SK-N-SH treated with all-trans-retinoic acid at 6 μM for 48 hours (cell line): ENCODE measurements at regions not wholly inside any gene's neighbourhood (a gene's known extent, or its start where the extent isn't known, plus 50 kb on each side); places are given as distances from the start of the nearest gene placed in this dataset.

Experiments
- ATAC-seq: fragments of 200-7000 bp; cut with Tn5 transposase; 3 replicates; pipeline ENCODE4 v1.9.1; 2020; ENCODE audit warnings: mild to moderate bottlenecking, moderate library complexity
- ARNTL ChIP-seq: fragments of 450-650 bp; formaldehyde crosslinking; IDR thresholded peaks from 2 replicates; pipeline ENCODE4 v1.5.0; 2020; ENCODE audit warnings: low read depth, mild to moderate bottlenecking, moderate library complexity, borderline replicate concordance
- BACH2 ChIP-seq: fragments of 250-450 bp; sonication (Bioruptor Pico); IDR thresholded peaks from 2 replicates; pipeline ENCODE4 v1.9.0; 2021; ENCODE audit warnings: mild to moderate bottlenecking, borderline replicate concordance
- CSDC2 ChIP-seq: fragments of 250-450 bp; sonication (Bioruptor Pico); IDR thresholded peaks from 2 replicates; pipeline ENCODE4 v1.5.0; 2020; ENCODE audit warnings: mild to moderate bottlenecking, moderate library complexity
- ESRRG ChIP-seq: fragments of 250-450 bp; sonication (Bioruptor Pico); IDR thresholded peaks from 2 replicates; pipeline ENCODE4 v1.6.1; 2021; ENCODE audit warnings: mild to moderate bottlenecking
- GLIS3 ChIP-seq: fragments of 250-450 bp; sonication (Bioruptor Pico); IDR thresholded peaks from 2 replicates; pipeline ENCODE4 v1.5.0; 2020; ENCODE audit warnings: mild to moderate bottlenecking, moderate library complexity
- ISL1 ChIP-seq: fragments of 250-450 bp; sonication (Bioruptor Pico); IDR thresholded peaks from 2 replicates; pipeline ENCODE4 v2.1.2; 2022; ENCODE audit warnings: mild to moderate bottlenecking, moderate library complexity
- OSR1 ChIP-seq: fragments of 250-450 bp; sonication (Bioruptor Pico); IDR thresholded peaks from 2 replicates; pipeline ENCODE4 v1.8.0; 2022; ENCODE audit warnings: moderate library complexity, mild to moderate bottlenecking, inconsistent platforms
- PPARA ChIP-seq: fragments of 250-450 bp; sonication (Bioruptor Pico); IDR thresholded peaks from 2 replicates; pipeline ENCODE4 v1.5.0; 2020; ENCODE audit warnings: mild to moderate bottlenecking, borderline replicate concordance
- RARB ChIP-seq: fragments of 250-450 bp; sonication (Bioruptor Pico); IDR thresholded peaks from 2 replicates; pipeline ENCODE4 v1.8.0; 2021; ENCODE audit warnings: mild to moderate bottlenecking, moderate library complexity
- SNAI2 ChIP-seq: fragments of 250-450 bp; sonication (Bioruptor Pico); IDR thresholded peaks from 2 replicates; pipeline ENCODE4 v1.5.0; 2020; ENCODE audit warnings: mild to moderate bottlenecking, moderate library complexity
- TCF4 ChIP-seq: fragments of 250-450 bp; sonication (Bioruptor Pico); IDR thresholded peaks from 2 replicates; pipeline ENCODE4 v1.8.0; 2021; ENCODE audit warnings: mild to moderate bottlenecking, moderate library complexity, borderline replicate concordance
- TOX ChIP-seq: fragments of 250-450 bp; sonication (Bioruptor Pico); IDR thresholded peaks from 2 replicates; pipeline ENCODE4 v1.8.0; 2021; ENCODE audit warnings: mild to moderate bottlenecking, moderate library complexity, borderline replicate concordance
- ZC3H10 ChIP-seq: fragments of 250-450 bp; sonication (Bioruptor Pico); IDR thresholded peaks from 2 replicates; pipeline ENCODE4 v1.5.1; 2021; ENCODE audit warnings: mild to moderate bottlenecking, moderate library complexity
- ZFP3 ChIP-seq: fragments of 250-450 bp; sonication (Bioruptor Pico); IDR thresholded peaks from 2 replicates; pipeline ENCODE4 v1.5.0; 2020; ENCODE audit warnings: mild to moderate bottlenecking, moderate library complexity
- ZFP30 ChIP-seq: fragments of 450-650 bp; formaldehyde crosslinking; IDR thresholded peaks from 2 replicates; pipeline ENCODE4 v1.5.0; 2022; ENCODE audit warnings: mild to moderate bottlenecking, moderate library complexity
- ZNF565 ChIP-seq: fragments of 450-650 bp; formaldehyde crosslinking; conservative IDR thresholded peaks from 2 replicates; pipeline ENCODE4 v1.5.0; 2020; ENCODE audit warnings: low read depth, mild to moderate bottlenecking, moderate library complexity
- ZNF70 ChIP-seq: fragments of 450-650 bp; formaldehyde crosslinking; IDR thresholded peaks from 2 replicates; pipeline ENCODE4 v1.5.0; 2020; ENCODE audit warnings: mild to moderate bottlenecking, moderate library complexity
- ZNF8 ChIP-seq: fragments of 450-650 bp; formaldehyde crosslinking; IDR thresholded peaks from 2 replicates; pipeline ENCODE4 v1.5.0; 2020; ENCODE audit warnings: mild to moderate bottlenecking, moderate library complexity
- TF ChIP-seq, protein P1 (sequence below): fragments of 250-450 bp; sonication (Bioruptor Pico); IDR thresholded peaks from 2 replicates; pipeline ENCODE4 v1.8.0; 2020; ENCODE audit warnings: mild to moderate bottlenecking, moderate library complexity, borderline replicate concordance
- TF ChIP-seq, protein P2 (sequence below): fragments of 250-450 bp; sonication (Bioruptor Pico); IDR thresholded peaks from 2 replicates; pipeline ENCODE4 v1.5.0; 2020; ENCODE audit warnings: mild to moderate bottlenecking, moderate library complexity
- TF ChIP-seq, protein P3 (sequence below): fragments of 250-450 bp; sonication (Bioruptor Pico); IDR thresholded peaks from 2 replicates; pipeline ENCODE4 v1.5.1; 2020; ENCODE audit warnings: low read depth, mild to moderate bottlenecking, moderate library complexity
- TF ChIP-seq, protein P4 (sequence below): fragments of 250-450 bp; sonication (Bioruptor Pico); IDR thresholded peaks from 2 replicates; pipeline ENCODE4 v1.5.1; 2021; ENCODE audit warnings: mild to moderate bottlenecking, moderate library complexity

DNA sequence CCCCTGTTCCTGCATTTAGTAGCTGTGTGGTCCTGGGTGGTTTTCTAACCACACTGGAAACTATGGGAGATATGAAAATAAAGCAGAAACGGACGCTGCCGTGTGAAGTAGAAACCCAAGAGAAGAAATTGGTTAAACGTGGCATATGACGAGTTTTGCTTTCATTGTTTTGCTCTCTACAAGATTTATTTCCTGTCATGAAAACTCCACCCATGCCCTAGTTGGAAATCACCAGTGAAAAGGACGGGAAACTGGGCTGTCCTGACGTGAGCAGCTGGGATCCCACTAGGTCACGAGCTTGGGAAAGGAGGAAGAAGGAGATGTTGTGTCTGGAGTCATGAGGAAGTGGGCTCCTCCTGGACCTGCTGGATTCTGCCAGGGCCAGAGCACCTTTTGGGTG is 120.8 kb upstream of the GADD45A start:
- TF ChIP-seq TCF4 (CRISPR knock-in tag): no peak
- TF ChIP-seq ZC3H10 (CRISPR knock-in tag): no peak
- TF ChIP-seq RARB (CRISPR knock-in tag): no peak
- no peak for TF ChIP-seq ZFP30 (CRISPR knock-in tag)
- TF ChIP-seq ISL1: no peak
- TF ChIP-seq, protein P1, sequence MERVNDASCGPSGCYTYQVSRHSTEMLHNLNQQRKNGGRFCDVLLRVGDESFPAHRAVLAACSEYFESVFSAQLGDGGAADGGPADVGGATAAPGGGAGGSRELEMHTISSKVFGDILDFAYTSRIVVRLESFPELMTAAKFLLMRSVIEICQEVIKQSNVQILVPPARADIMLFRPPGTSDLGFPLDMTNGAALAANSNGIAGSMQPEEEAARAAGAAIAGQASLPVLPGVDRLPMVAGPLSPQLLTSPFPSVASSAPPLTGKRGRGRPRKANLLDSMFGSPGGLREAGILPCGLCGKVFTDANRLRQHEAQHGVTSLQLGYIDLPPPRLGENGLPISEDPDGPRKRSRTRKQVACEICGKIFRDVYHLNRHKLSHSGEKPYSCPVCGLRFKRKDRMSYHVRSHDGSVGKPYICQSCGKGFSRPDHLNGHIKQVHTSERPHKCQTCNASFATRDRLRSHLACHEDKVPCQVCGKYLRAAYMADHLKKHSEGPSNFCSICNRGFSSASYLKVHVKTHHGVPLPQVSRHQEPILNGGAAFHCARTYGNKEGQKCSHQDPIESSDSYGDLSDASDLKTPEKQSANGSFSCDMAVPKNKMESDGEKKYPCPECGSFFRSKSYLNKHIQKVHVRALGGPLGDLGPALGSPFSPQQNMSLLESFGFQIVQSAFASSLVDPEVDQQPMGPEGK: no peak
- no peak for TF ChIP-seq ZNF8
- TF ChIP-seq ZNF565: no peak
- TF ChIP-seq ESRRG (CRISPR knock-in tag): no peak
- no peak for TF ChIP-seq OSR1 (CRISPR knock-in tag)
- no peak for TF ChIP-seq SNAI2 (CRISPR knock-in tag)
- no peak for TF ChIP-seq PPARA (CRISPR knock-in tag)
- no peak for TF ChIP-seq CSDC2 (CRISPR knock-in tag)
- TF ChIP-seq, protein P2, sequence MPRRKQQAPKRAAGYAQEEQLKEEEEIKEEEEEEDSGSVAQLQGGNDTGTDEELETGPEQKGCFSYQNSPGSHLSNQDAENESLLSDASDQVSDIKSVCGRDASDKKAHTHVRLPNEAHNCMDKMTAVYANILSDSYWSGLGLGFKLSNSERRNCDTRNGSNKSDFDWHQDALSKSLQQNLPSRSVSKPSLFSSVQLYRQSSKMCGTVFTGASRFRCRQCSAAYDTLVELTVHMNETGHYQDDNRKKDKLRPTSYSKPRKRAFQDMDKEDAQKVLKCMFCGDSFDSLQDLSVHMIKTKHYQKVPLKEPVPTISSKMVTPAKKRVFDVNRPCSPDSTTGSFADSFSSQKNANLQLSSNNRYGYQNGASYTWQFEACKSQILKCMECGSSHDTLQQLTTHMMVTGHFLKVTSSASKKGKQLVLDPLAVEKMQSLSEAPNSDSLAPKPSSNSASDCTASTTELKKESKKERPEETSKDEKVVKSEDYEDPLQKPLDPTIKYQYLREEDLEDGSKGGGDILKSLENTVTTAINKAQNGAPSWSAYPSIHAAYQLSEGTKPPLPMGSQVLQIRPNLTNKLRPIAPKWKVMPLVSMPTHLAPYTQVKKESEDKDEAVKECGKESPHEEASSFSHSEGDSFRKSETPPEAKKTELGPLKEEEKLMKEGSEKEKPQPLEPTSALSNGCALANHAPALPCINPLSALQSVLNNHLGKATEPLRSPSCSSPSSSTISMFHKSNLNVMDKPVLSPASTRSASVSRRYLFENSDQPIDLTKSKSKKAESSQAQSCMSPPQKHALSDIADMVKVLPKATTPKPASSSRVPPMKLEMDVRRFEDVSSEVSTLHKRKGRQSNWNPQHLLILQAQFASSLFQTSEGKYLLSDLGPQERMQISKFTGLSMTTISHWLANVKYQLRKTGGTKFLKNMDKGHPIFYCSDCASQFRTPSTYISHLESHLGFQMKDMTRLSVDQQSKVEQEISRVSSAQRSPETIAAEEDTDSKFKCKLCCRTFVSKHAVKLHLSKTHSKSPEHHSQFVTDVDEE (CRISPR knock-in tag): no peak
- ATAC-seq: no peak

GRCh38 chr1:67566803-67567377 is 118.1 kb upstream of the GADD45A start:
- ATAC-seq: no peak
- TF ChIP-seq BACH2 (CRISPR knock-in tag) (no peak), ZNF565 (no peak), TOX (CRISPR knock-in tag) (no peak), RARB (CRISPR knock-in tag) (no peak), ARNTL (CRISPR knock-in tag) (no peak), ESRRG (CRISPR knock-in tag) (no peak), ZC3H10 (CRISPR knock-in tag) (no peak), CSDC2 (CRISPR knock-in tag) (no peak), GLIS3 (CRISPR knock-in tag) (no peak), ZNF70 (CRISPR knock-in tag) (no peak), ZFP30 (CRISPR knock-in tag) (no peak), SNAI2 (CRISPR knock-in tag) (no peak), PPARA (CRISPR knock-in tag) (no peak), ZNF8 (no peak), ISL1 (no peak), ZFP3 (CRISPR knock-in tag) (no peak)
- TF ChIP-seq, protein P3, sequence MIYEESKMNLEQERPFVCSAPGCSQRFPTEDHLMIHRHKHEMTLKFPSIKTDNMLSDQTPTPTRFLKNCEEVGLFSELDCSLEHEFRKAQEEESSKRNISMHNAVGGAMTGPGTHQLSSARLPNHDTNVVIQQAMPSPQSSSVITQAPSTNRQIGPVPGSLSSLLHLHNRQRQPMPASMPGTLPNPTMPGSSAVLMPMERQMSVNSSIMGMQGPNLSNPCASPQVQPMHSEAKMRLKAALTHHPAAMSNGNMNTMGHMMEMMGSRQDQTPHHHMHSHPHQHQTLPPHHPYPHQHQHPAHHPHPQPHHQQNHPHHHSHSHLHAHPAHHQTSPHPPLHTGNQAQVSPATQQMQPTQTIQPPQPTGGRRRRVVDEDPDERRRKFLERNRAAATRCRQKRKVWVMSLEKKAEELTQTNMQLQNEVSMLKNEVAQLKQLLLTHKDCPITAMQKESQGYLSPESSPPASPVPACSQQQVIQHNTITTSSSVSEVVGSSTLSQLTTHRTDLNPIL (CRISPR knock-in tag): no peak
- TF ChIP-seq, protein P1: no peak
- TF ChIP-seq, protein P2 (CRISPR knock-in tag): no peak
- TF ChIP-seq, protein P4, sequence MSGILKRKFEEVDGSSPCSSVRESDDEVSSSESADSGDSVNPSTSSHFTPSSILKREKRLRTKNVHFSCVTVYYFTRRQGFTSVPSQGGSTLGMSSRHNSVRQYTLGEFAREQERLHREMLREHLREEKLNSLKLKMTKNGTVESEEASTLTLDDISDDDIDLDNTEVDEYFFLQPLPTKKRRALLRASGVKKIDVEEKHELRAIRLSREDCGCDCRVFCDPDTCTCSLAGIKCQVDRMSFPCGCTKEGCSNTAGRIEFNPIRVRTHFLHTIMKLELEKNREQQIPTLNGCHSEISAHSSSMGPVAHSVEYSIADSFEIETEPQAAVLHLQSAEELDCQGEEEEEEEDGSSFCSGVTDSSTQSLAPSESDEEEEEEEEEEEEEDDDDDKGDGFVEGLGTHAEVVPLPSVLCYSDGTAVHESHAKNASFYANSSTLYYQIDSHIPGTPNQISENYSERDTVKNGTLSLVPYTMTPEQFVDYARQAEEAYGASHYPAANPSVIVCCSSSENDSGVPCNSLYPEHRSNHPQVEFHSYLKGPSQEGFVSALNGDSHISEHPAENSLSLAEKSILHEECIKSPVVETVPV (CRISPR knock-in tag): no peak
